ENCODE measurements at regions not wholly inside any gene's neighbourhood (a gene's known extent, or its start where the extent isn't known, plus 50 kb on each side); places are given as distances from the start of the nearest gene placed in this dataset.
"Not testable (repeated sequence)": the region's sequence is repeated elsewhere in the genome, so short reads cannot be mapped to it uniquely, and the experiment has no call there.

- Mint-ChIP-seq H3K9me3 (no peaks in the 10 kb centered on the region), H3K27me3 (no peaks in the 10 kb centered on the region), H3K4me1 (no peaks in the 10 kb centered on the region), H3K4me3 (no peak overlapping the region), H3K27ac (no peak overlapping the region), H3K36me3 (no peaks in the 10 kb centered on the region)
- DNase-seq = no peak
These were observed 94.1 kb downstream of the FSCB start for GRCh38 chr14:44412858-44413569.

- Mint-ChIP-seq H3K27ac (no peak overlapping the region), H3K9me3 (no peaks in the 10 kb centered on the region), H3K4me3 (no peak overlapping the region), H3K36me3 (no peaks in the 10 kb centered on the region), H3K4me1 (no peaks in the 10 kb centered on the region), H3K27me3 (no peaks in the 10 kb centered on the region)
- no peak for DNase-seq
These were observed 102.0 kb downstream of the FSCB start for GRCh38 chr14:44405011-44405486.

GRCh38 chr14:44404599-44404998 is 102.5 kb downstream of the FSCB start:
- Mint-ChIP-seq H3K4me1 (no peaks in the 10 kb centered on the region), H3K4me3 (no peak overlapping the region), H3K27ac (no peak overlapping the region), H3K36me3 (no peaks in the 10 kb centered on the region), H3K27me3 (no peaks in the 10 kb centered on the region), H3K9me3 (no peaks in the 10 kb centered on the region)
- DNase-seq = no peak

GRCh38 chr14:44404036-44404435 is 103.0 kb downstream of the FSCB start:
- Mint-ChIP-seq H3K36me3 (no peaks in the 10 kb centered on the region), H3K4me1 (no peaks in the 10 kb centered on the region), H3K9me3 (no peaks in the 10 kb centered on the region), H3K27me3 (no peaks in the 10 kb centered on the region), H3K27ac (no peak overlapping the region), H3K4me3 (no peak overlapping the region)
- no peak for DNase-seq

GRCh38 chr14:44403193-44403592 is 103.9 kb downstream of the FSCB start:
- Mint-ChIP-seq H3K36me3 (no peaks in the 10 kb centered on the region), H3K9me3 (no peaks in the 10 kb centered on the region), H3K4me1 (no peaks in the 10 kb centered on the region), H3K27ac (no peak overlapping the region), H3K27me3 (no peaks in the 10 kb centered on the region), H3K4me3 (no peak overlapping the region)
- no peak for DNase-seq

GRCh38 chr14:44396226-44396625 is 110.9 kb downstream of the FSCB start:
- no peak overlapping the region for H3K27ac Mint-ChIP-seq
- no peaks in the 10 kb centered on the region for H3K36me3 Mint-ChIP-seq
- no peak overlapping the region for H3K4me3 Mint-ChIP-seq
- H3K27me3 Mint-ChIP-seq = no peaks in the 10 kb centered on the region
- H3K9me3 Mint-ChIP-seq = no peaks in the 10 kb centered on the region
- DNase-seq = no peak
- no peaks in the 10 kb centered on the region for H3K4me1 Mint-ChIP-seq

- Mint-ChIP-seq H3K27me3 (no peaks in the 10 kb centered on the region), H3K4me1 (no peaks in the 10 kb centered on the region), H3K36me3 (no peaks in the 10 kb centered on the region), H3K9me3 (no peaks in the 10 kb centered on the region), H3K27ac (no peak overlapping the region), H3K4me3 (no peak overlapping the region)
- no peak for DNase-seq
These were observed 114.1 kb downstream of the FSCB start for GRCh38 chr14:44392984-44393383.

- H3K36me3 Mint-ChIP-seq = no peaks in the 10 kb centered on the region
These were observed 118.8 kb downstream of the FSCB start for GRCh38 chr14:44388306-44388705.

GRCh38 chr14:44385906-44386305 is 121.2 kb downstream of the FSCB start:
- H3K36me3 Mint-ChIP-seq = no peaks in the 10 kb centered on the region
- no peaks in the 10 kb centered on the region for H3K4me1 Mint-ChIP-seq
- no peaks in the 10 kb centered on the region for H3K9me3 Mint-ChIP-seq
- no peak overlapping the region for H3K4me3 Mint-ChIP-seq
- H3K27ac Mint-ChIP-seq = no peak overlapping the region
- DNase-seq = no peak
- no peaks in the 10 kb centered on the region for H3K27me3 Mint-ChIP-seq

More at GRCh38 chr14:44388306-44388705, 118.8 kb downstream of the FSCB start:
- H3K4me3 Mint-ChIP-seq = no peak overlapping the region
- H3K27ac Mint-ChIP-seq = no peak overlapping the region
- no peak for DNase-seq
- no peaks in the 10 kb centered on the region for H3K4me1 Mint-ChIP-seq
- no peaks in the 10 kb centered on the region for H3K9me3 Mint-ChIP-seq
- H3K27me3 Mint-ChIP-seq = no peaks in the 10 kb centered on the region

GRCh38 chr14:44385296-44385695 is 121.8 kb downstream of the FSCB start:
- H3K36me3 Mint-ChIP-seq, DNase-seq, H3K4me3 Mint-ChIP-seq, H3K4me1 Mint-ChIP-seq, H3K27ac Mint-ChIP-seq, H3K27me3 Mint-ChIP-seq, H3K9me3 Mint-ChIP-seq: not testable (repeated sequence)

- H3K27ac Mint-ChIP-seq, H3K4me3 Mint-ChIP-seq, DNase-seq, H3K27me3 Mint-ChIP-seq, H3K36me3 Mint-ChIP-seq, H3K4me1 Mint-ChIP-seq, H3K9me3 Mint-ChIP-seq: not testable (repeated sequence)
These were observed 122.3 kb downstream of the FSCB start for GRCh38 chr14:44384601-44385293.

GRCh38 chr14:44384093-44384492 is 123.0 kb downstream of the FSCB start:
- DNase-seq = no peak
- Mint-ChIP-seq H3K9me3 (no peaks in the 10 kb centered on the region), H3K27me3 (no peaks in the 10 kb centered on the region), H3K4me3 (no peak overlapping the region), H3K4me1 (no peaks in the 10 kb centered on the region), H3K36me3 (no peaks in the 10 kb centered on the region), H3K27ac (no peak overlapping the region)

- Mint-ChIP-seq H3K9me3 (no peaks in the 10 kb centered on the region), H3K27me3 (no peaks in the 10 kb centered on the region), H3K4me3 (no peak overlapping the region), H3K36me3 (no peaks in the 10 kb centered on the region), H3K4me1 (no peaks in the 10 kb centered on the region), H3K27ac (no peak overlapping the region)
- DNase-seq = no peak
These were observed 123.4 kb downstream of the FSCB start for GRCh38 chr14:44383636-44384035.

GRCh38 chr14:44379292-44379977 is 127.6 kb downstream of the FSCB start:
- Mint-ChIP-seq H3K4me1 (no peaks in the 10 kb centered on the region), H3K27me3 (no peaks in the 10 kb centered on the region), H3K36me3 (no peaks in the 10 kb centered on the region), H3K9me3 (peaks cover 15% of the 10 kb centered on the region), H3K27ac (no peak overlapping the region), H3K4me3 (no peak overlapping the region)
- no peak for DNase-seq

- Mint-ChIP-seq H3K4me3 (no peak overlapping the region), H3K27ac (no peak overlapping the region), H3K9me3 (peaks cover 15% of the 10 kb centered on the region), H3K36me3 (no peaks in the 10 kb centered on the region), H3K4me1 (no peaks in the 10 kb centered on the region), H3K27me3 (no peaks in the 10 kb centered on the region)
- DNase-seq = no peak
These were observed 132.2 kb downstream of the FSCB start for GRCh38 chr14:44374906-44375305.
